ENCODE measurements at regions not wholly inside any gene's neighbourhood (a gene's known extent, or its start where the extent isn't known, plus 50 kb on each side); places are given as distances from the start of the nearest gene placed in this dataset.

- H3K4me3 ChIP-seq (ENCODE audit: low read depth, low read length) = no peak overlapping the region
- no peak for DNase-seq (ENCODE audit: low read depth)
Measured at GRCh38 chr4:43089730-43090129, 197.2 kb downstream of the GRXCR1 start.

GRCh38 chr4:43103048-43103447 lies 210.5 kb downstream of the GRXCR1 start:
- no peak for TF ChIP-seq CTCF (conservative IDR thresholded peaks at IDR 0.05; ENCODE audit: low read depth, low read length)
- DNase-seq (ENCODE audit: low read depth) = no peak
- H3K4me3 ChIP-seq (ENCODE audit: low read depth, low read length) = no peak overlapping the region

More at GRCh38 chr4:43089730-43090129, 197.2 kb downstream of the GRXCR1 start:
- TF ChIP-seq CTCF (conservative IDR thresholded peaks at IDR 0.05; ENCODE audit: low read depth, low read length) = no peak

GRCh38 chr4:43112139-43112538 lies 219.6 kb downstream of the GRXCR1 start:
- H3K4me3 ChIP-seq (ENCODE audit: low read depth, low read length) = no peak overlapping the region
- DNase-seq (ENCODE audit: low read depth) = no peak
- TF ChIP-seq CTCF (conservative IDR thresholded peaks at IDR 0.05; ENCODE audit: low read depth, low read length) = no peak

- no peak overlapping the region for H3K4me3 ChIP-seq (ENCODE audit: low read depth, low read length)
- DNase-seq (ENCODE audit: low read depth) = no peak
- TF ChIP-seq CTCF (conservative IDR thresholded peaks at IDR 0.05; ENCODE audit: low read depth, low read length) = no peak
Measured at GRCh38 chr4:43113196-43113595, 220.7 kb downstream of the GRXCR1 start.

GRCh38 chr4:43126595-43126994 lies 234.1 kb downstream of the GRXCR1 start:
- no peak overlapping the region for H3K4me3 ChIP-seq (ENCODE audit: low read depth, low read length)
- DNase-seq (ENCODE audit: low read depth) = no peak
- no peak for TF ChIP-seq CTCF (conservative IDR thresholded peaks at IDR 0.05; ENCODE audit: low read depth, low read length)

- DNase-seq (ENCODE audit: low read depth) = no peak
- no peak overlapping the region for H3K4me3 ChIP-seq (ENCODE audit: low read depth, low read length)
- no peak for TF ChIP-seq CTCF (conservative IDR thresholded peaks at IDR 0.05; ENCODE audit: low read depth, low read length)
Measured at GRCh38 chr4:43130228-43131021, 237.9 kb downstream of the GRXCR1 start.

GRCh38 chr4:43132010-43132582 lies 239.6 kb downstream of the GRXCR1 start:
- DNase-seq (ENCODE audit: low read depth) = peak; percentile 9
- TF ChIP-seq CTCF (conservative IDR thresholded peaks at IDR 0.05; ENCODE audit: low read depth, low read length) = peak; percentile 93
- H3K4me3 ChIP-seq (ENCODE audit: low read depth, low read length) = no peak overlapping the region

Data from epithelial cell of proximal tubule (primary cell).